K562 (cell line): ENCODE measurements at regions not wholly inside any gene's neighbourhood (a gene's known extent, or its start where the extent isn't known, plus 50 kb on each side); places are given as distances from the start of the nearest gene placed in this dataset.
"Not testable (repeated sequence)": the region's sequence is repeated elsewhere in the genome, so short reads cannot be mapped to it uniquely, and the experiment has no call there.

ENCODE experiments used
- ATAC-seq: fragments of 200-7000 bp; cut with Tn5 transposase; 3 replicates; pipeline ENCODE4 v1.9.1; 2020; ENCODE audit warnings: moderate library complexity
- BruUV-seq: library from RNA; stranded (reverse); fragments of 400-500 nt; replicated peaks from 2 replicates; lab custom pipeline; 2021; lab: Mats Ljungman, UMichigan
- CTCF ChIA-PET: fragments of 300-600 bp; formaldehyde crosslinking; extraction: SDS; loops from one replicate; lab custom pipeline; 2021; ENCODE audit warnings: low intra/inter-chr PET ratio; lab: Yijun Ruan, JAX
- POLR2A ChIA-PET: fragments of 300-600, 350-650 bp; sonication (Branson Sonifier 250); formaldehyde crosslinking; extraction: SDS; loops from one replicate; lab custom pipeline; 2021; ENCODE audit warnings: antibody characterized with exemption, inconsistent platforms; lab: Yijun Ruan, JAX
- DNase-seq, 4 experiments: peaks; one replicate each; pipeline versions ENCODE4 v3.0.0 to v3.0.0-alpha.2; 2011 to 2018; ENCODE audit warnings: low spot score in 3 of 4, mixed read lengths in 3 of 4; ENCODE audit errors: extremely low read depth in 1 of 4
- FAIRE-seq: peaks from 2 replicates; lab custom pipeline; 2011; peaks lifted over from hg19 to GRCh38; lab: Jason Lieb, UNC
- H2AFZ ChIP-seq: 2 replicates; pipeline ENCODE4 v1.6.0; 2011; ENCODE audit warnings: low read depth, low read length, control low read depth, inconsistent platforms
- H3K27ac ChIP-seq: fragments of 200-600 bp; 3 replicates; pipeline ENCODE4 v1.8.0; 2011; ENCODE audit warnings: low read depth, mild to moderate bottlenecking, control low read depth, inconsistent platforms, low read length, moderate library complexity, mixed read lengths; ENCODE audit errors: extremely low read depth
- H3K27me3 ChIP-seq, 2 experiments: fragments of 300-600 bp in 1 of 2; 2 replicates in 1 of 2; 3 replicates in 1 of 2; pipeline versions ENCODE4 v1.6.0 to v1.8.0; 2011; ENCODE audit warnings: inconsistent platforms in 2 of 2, low read length in 2 of 2, mild to moderate bottlenecking in 1 of 2, mixed read lengths in 1 of 2, moderate library complexity in 1 of 2; ENCODE audit not compliant: control insufficient read depth in 2 of 2, insufficient read depth in 2 of 2
- H3K36me3 ChIP-seq: fragments of 300-600 bp; 3 replicates; pipeline ENCODE4 v1.8.0; 2011; ENCODE audit warnings: mild to moderate bottlenecking, low read length, inconsistent platforms; ENCODE audit not compliant: control insufficient read depth, insufficient read depth
- H3K4me1 ChIP-seq, 2 experiments: fragments of 200-600 bp in 1 of 2; replicated peaks in 1 of 2; 2 replicates in 1 of 2; 3 replicates in 1 of 2; pipeline versions ENCODE4 v1.5.1 to v1.8.0; 2011; ENCODE audit warnings: inconsistent platforms in 2 of 2, low read length in 2 of 2, mild to moderate bottlenecking in 1 of 2, mixed read lengths in 1 of 2, moderate library complexity in 1 of 2; ENCODE audit not compliant: control insufficient read depth in 2 of 2, insufficient read depth in 2 of 2
- H3K4me2 ChIP-seq: 2 replicates; pipeline ENCODE4 v1.6.1; 2011; ENCODE audit warnings: low read length, control low read depth, inconsistent platforms, mixed read lengths; ENCODE audit not compliant: insufficient read depth
- H3K4me3 ChIP-seq: fragments of 200-600 bp; sonication (generic), shearing (Covaris generic); 2 replicates; pipeline ENCODE4 v1.5.1; 2016; ENCODE audit warnings: control low read depth, inconsistent platforms
- H3K79me2 ChIP-seq: fragments of 200-600 bp; 3 replicates; pipeline ENCODE4 v1.8.0; 2011; ENCODE audit warnings: low read length, inconsistent platforms; ENCODE audit not compliant: control insufficient read depth, insufficient read depth
- H3K9ac ChIP-seq, 2 experiments: 2 replicates each; pipeline versions ENCODE4 v1.6.0 to v1.6.1; 2011; ENCODE audit warnings: low read depth in 2 of 2, low read length in 2 of 2, control low read depth in 1 of 2, inconsistent platforms in 1 of 2, mild to moderate bottlenecking in 1 of 2, mixed read lengths in 1 of 2; ENCODE audit not compliant: insufficient read depth in 1 of 2
- H3K9me1 ChIP-seq: one replicate; pipeline ENCODE4 v1.6.0; 2011; ENCODE audit warnings: inconsistent platforms, mild to moderate bottlenecking, low read length, moderate library complexity; ENCODE audit not compliant: control insufficient read depth, insufficient read depth
- H3K9me3 ChIP-seq: replicated peaks from 2 replicates; pipeline ENCODE4 v1.5.1; 2011; ENCODE audit warnings: low read depth, low read length, inconsistent platforms; ENCODE audit not compliant: control insufficient read depth, insufficient read depth
- H4K20me1 ChIP-seq: replicated peaks from 2 replicates; pipeline ENCODE4 v1.6.1; 2011; ENCODE audit warnings: low read length, inconsistent platforms, mixed read lengths; ENCODE audit not compliant: control insufficient read depth, insufficient read depth
- ARID1B ChIP-seq: fragments of 450-650 bp; IDR thresholded peaks from 2 replicates; pipeline ENCODE4 v1.6.1; 2016; ENCODE audit warnings: antibody characterized with exemption, mild to moderate bottlenecking, inconsistent platforms
- BCOR ChIP-seq: fragments of 450-650 bp; IDR thresholded peaks from 2 replicates; pipeline ENCODE4 v1.6.1; 2016
- CBX8 ChIP-seq: fragments of 200-600 bp; sonication (generic); IDR thresholded peaks from 2 replicates; pipeline ENCODE4 v1.6.1; 2012; ENCODE audit warnings: borderline replicate concordance, mixed run types, low read depth, mild to moderate bottlenecking, moderate library complexity, mixed read lengths, low read length, control low read depth, inconsistent platforms; ENCODE audit not compliant: poor library complexity, severe bottlenecking; ENCODE audit errors: extremely low read depth
- HDAC2 ChIP-seq: fragments of 450-650 bp; IDR thresholded peaks from 2 replicates; pipeline ENCODE4 v1.6.1; 2016; ENCODE audit warnings: mild to moderate bottlenecking
- KDM1A ChIP-seq, 2 experiments: fragments of 450-650 bp; IDR thresholded peaks; 2 replicates each; pipeline ENCODE4 v1.6.1; 2016; ENCODE audit warnings: mild to moderate bottlenecking in 2 of 2
- PURB ChIP-seq: sonication (generic); formaldehyde crosslinking; IDR thresholded peaks from 2 replicates; pipeline ENCODE4 v1.9.0; 2021; ENCODE audit warnings: low read depth, mild to moderate bottlenecking, missing genetic modification reagents
- SETDB1 ChIP-seq: IDR thresholded peaks from one replicate; pipeline ENCODE4 v1.6.1; 2012; ENCODE audit warnings: low read length, control low read depth, inconsistent platforms
- ZBTB34 ChIP-seq: fragments of 250-450 bp; sonication (Bioruptor Pico); IDR thresholded peaks from 2 replicates; pipeline ENCODE4 v1.8.0; 2021; ENCODE audit warnings: mild to moderate bottlenecking, moderate library complexity
- ZNF146 ChIP-seq: IDR thresholded peaks from one replicate; pipeline ENCODE4 v1.6.1; 2018; ENCODE audit warnings: missing compliant biosample characterization; ENCODE audit not compliant: unreplicated experiment
- ZNF449 ChIP-seq: fragments of 250-450 bp; sonication (Bioruptor Pico); IDR thresholded peaks from 2 replicates; pipeline ENCODE4 v1.8.0; 2022; ENCODE audit warnings: moderate library complexity, mild to moderate bottlenecking, inconsistent platforms
- ZNF668 ChIP-seq: fragments of 250-450 bp; sonication (Bioruptor Pico); IDR thresholded peaks from 2 replicates; pipeline ENCODE4 v1.8.0; 2022; ENCODE audit warnings: mild to moderate bottlenecking, inconsistent platforms
- WGBS: fragments of 100-300 bp; shearing (Covaris generic); methylation state at CpG from one replicate; pipeline ENCODE4 v1.1.6; 2016; ENCODE audit warnings: low coverage, mixed read lengths; ENCODE audit not compliant: insufficient coverage; ENCODE audit errors: missing lambda C conversion rate; 5-methylcytosine and 5-hydroxymethylcytosine counted together
- in situ Hi-C: fragments of 300-500 bp; cut with MboI; formaldehyde crosslinking; loops from 4 replicates; pipeline ENCODE4 v1.15.0; 2018; ENCODE audit warnings: inconsistent platforms, mixed read lengths
- intact Hi-C: fragments of 100-400 bp; cut with micrococcal nuclease; formaldehyde crosslinking; loops from 2 replicates; pipeline ENCODE4 v1.14.2; 2022

GRCh38 chr2:17130627-17131026 is 387.6 kb downstream of the RAD51AP2 start:
- H3K9ac ChIP-seq, FAIRE-seq, H3K36me3 ChIP-seq, H3K4me3 ChIP-seq, H3K27me3 ChIP-seq, CTCF ChIA-PET, H4K20me1 ChIP-seq, H3K4me2 ChIP-seq, H2AFZ ChIP-seq, H3K27ac ChIP-seq, in situ Hi-C loops, H3K9me1 ChIP-seq, intact Hi-C loops, H3K9me3 ChIP-seq, BruUV-seq, POLR2A ChIA-PET, H3K79me2 ChIP-seq, ATAC-seq, DNase-seq: not testable (repeated sequence)
- WGBS, result 94% methylated on average over 3 of the region's 3 CpGs
- H3K4me1 ChIP-seq, result peaks cover 6 to 35% of the 10 kb centered on the region in 2 experiments; a peak in 3 of 5 replicates
- peak; percentile 78 for TF ChIP-seq BCOR
- peak in 1 of 2 experiments; percentile 64; a peak in 1 of 4 replicates for TF ChIP-seq KDM1A (IDR thresholded peaks at IDR 0.05)
- peak; percentile 74 for TF ChIP-seq ZNF146

GRCh38 chr2:17125989-17126620 is 392.1 kb downstream of the RAD51AP2 start:
- peak; percentile 43 for ATAC-seq
- 10% methylated on average over 3 of the region's 4 CpGs for WGBS
- no TSS peak for BruUV-seq
- TF ChIP-seq ZNF449, result no peak
- peak; percentile 46 for TF ChIP-seq ARID1B
- no peak for TF ChIP-seq ZBTB34
- TF ChIP-seq PURB (CRISPR knock-in tag), result no peak
- TF ChIP-seq HDAC2, result peak; percentile 32; the same call in 1 of the 2 replicates
- no peak for TF ChIP-seq SETDB1
- TF ChIP-seq CBX8, result no peak
- no peak for TF ChIP-seq ZNF668 (CRISPR knock-in tag)

More at GRCh38 chr2:17125989-17126620, 392.1 kb downstream of the RAD51AP2 start:
- CTCF ChIA-PET, result no interaction called here
- Histone ChIP-seq H3K4me3 (no peak overlapping the region), H3K27ac (0 out of 3 replicates have a peak overlapping the region, but pooled peaks have one; percentile 3), H3K9ac (0 out of 4 replicates have a peak overlapping the region, but pooled peaks of 1 of the 2 experiments have one; percentile 4), H3K9me1 (no peaks in the 10 kb centered on the region), H3K79me2 (no peaks in the 10 kb centered on the region), H3K9me3 (no peaks in the 10 kb centered on the region), H3K4me2 (peak overlapping the region; percentile 43; the same call in 1 of the 2 replicates), H3K27me3 (no peaks in the 10 kb centered on the region), H2AFZ (peak overlapping the region; percentile 73), H3K36me3 (no peaks in the 10 kb centered on the region), H4K20me1 (no peaks in the 10 kb centered on the region), H3K4me1 (peaks cover 13 to 71% of the 10 kb centered on the region in 2 experiments)
- peak in 3 of 4 experiments; percentile 21 to 55 (median 29) for DNase-seq
- in situ Hi-C loops, result no loop called here
- POLR2A ChIA-PET, result no interaction called here
- intact Hi-C loops, result loop anchor here (10.0 kb wide), 1 partner anchor 491 kb away; no protein-coding TSS in a partner anchor
- no peak for FAIRE-seq
